NCI-H1417 treated with DMSO at 0.1 percent for 48 hours (cell line): ENCODE measurements at regions not wholly inside any gene's neighbourhood (a gene's known extent, or its start where the extent isn't known, plus 50 kb on each side); places are given as distances from the start of the nearest gene placed in this dataset.
A peak's percentile ranks its signal among the peaks of the same experiment; 100 is the strongest.

ENCODE experiments used
- DNase-seq: peaks from one replicate; lab custom pipeline; 2025; lab: John Stamatoyannopoulos, UW

GRCh38 chr4:43782391-43782790 lies 666.2 kb downstream of the KCTD8 start:
- DNase-seq = no peak

- DNase-seq = no peak
Observed at GRCh38 chr4:43816116-43816515, 632.5 kb downstream of the KCTD8 start.

GRCh38 chr4:43822621-43823020 lies 626.0 kb downstream of the KCTD8 start:
- DNase-seq = no peak

GRCh38 chr4:43835869-43836268 lies 612.7 kb downstream of the KCTD8 start:
- peak; percentile 81 for DNase-seq

GRCh38 chr4:43837171-43837570 lies 611.4 kb downstream of the KCTD8 start:
- no peak for DNase-seq

- DNase-seq = no peak
Observed at GRCh38 chr4:43837604-43838003, 611.0 kb downstream of the KCTD8 start.

GRCh38 chr4:43842594-43842993 lies 606.0 kb downstream of the KCTD8 start:
- no peak for DNase-seq

- no peak for DNase-seq
Observed at GRCh38 chr4:43843501-43843900, 605.1 kb downstream of the KCTD8 start.

GRCh38 chr4:43846111-43846587 lies 602.5 kb downstream of the KCTD8 start:
- DNase-seq = no peak

- no peak for DNase-seq
Observed at GRCh38 chr4:43853565-43854264, 594.9 kb downstream of the KCTD8 start.

- no peak for DNase-seq
Observed at GRCh38 chr4:43855283-43855682, 593.3 kb downstream of the KCTD8 start.

GRCh38 chr4:43864616-43865146 lies 583.9 kb downstream of the KCTD8 start:
- DNase-seq = no peak

- no peak for DNase-seq
Observed at GRCh38 chr4:43867908-43868307, 580.7 kb downstream of the KCTD8 start.

GRCh38 chr4:43875655-43876054 lies 573.0 kb downstream of the KCTD8 start:
- no peak for DNase-seq

GRCh38 chr4:43882470-43882869 lies 566.1 kb downstream of the KCTD8 start:
- no peak for DNase-seq

- DNase-seq = no peak
Observed at GRCh38 chr4:43886196-43886595, 562.4 kb downstream of the KCTD8 start.

GRCh38 chr4:43898836-43899235 lies 549.8 kb downstream of the KCTD8 start:
- DNase-seq = no peak

- no peak for DNase-seq
Observed at GRCh38 chr4:43903456-43903855, 545.2 kb downstream of the KCTD8 start.

- no peak for DNase-seq
Observed at GRCh38 chr4:43918377-43918776, 530.2 kb downstream of the KCTD8 start.

- DNase-seq = no peak
Observed at GRCh38 chr4:43932448-43932847, 516.2 kb downstream of the KCTD8 start.

GRCh38 chr4:43943998-43944397 lies 504.6 kb downstream of the KCTD8 start:
- DNase-seq = no peak

- DNase-seq = no peak
Observed at GRCh38 chr4:43959976-43960375, 488.6 kb downstream of the KCTD8 start.

GRCh38 chr4:43968011-43968410 lies 480.6 kb downstream of the KCTD8 start:
- DNase-seq = no peak

GRCh38 chr4:43983610-43984009 lies 465.0 kb downstream of the KCTD8 start:
- no peak for DNase-seq
